ENCODE measurements at regions not wholly inside any gene's neighbourhood (a gene's known extent, or its start where the extent isn't known, plus 50 kb on each side); places are given as distances from the start of the nearest gene placed in this dataset.

DNA sequence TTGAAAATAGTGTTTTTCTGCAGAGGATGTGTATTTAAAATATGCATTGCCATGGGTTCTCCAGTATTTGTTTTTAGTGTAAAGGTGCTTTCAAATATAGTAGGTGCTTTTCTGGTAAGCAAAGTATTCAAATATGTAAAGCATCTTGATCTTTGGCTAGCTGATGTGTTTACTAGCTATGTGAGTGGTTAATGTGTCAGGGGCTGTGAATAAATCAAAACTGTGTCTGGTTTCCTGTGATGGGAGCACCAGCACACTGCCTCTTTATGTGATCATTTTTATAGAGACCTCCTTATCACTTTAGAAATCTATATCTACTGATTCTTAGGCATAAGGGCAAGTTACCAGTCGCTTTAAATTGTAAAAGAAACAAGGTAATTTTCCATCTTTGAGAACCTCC lies 388.9 kb upstream of the MAN1A1 start:
- H2BK20ac ChIP-seq (ENCODE audit: low read length): no peak overlapping the region
- no peak overlapping the region for H2AFZ ChIP-seq (ENCODE audit: low read length)
- POLR2A ChIA-PET (ENCODE audit: partially characterized antibody): no interaction called here
- H4K91ac ChIP-seq (replicated peaks; ENCODE audit: insufficient read length, low read length): no peak overlapping the region
- no peak overlapping the region for H3K4me3 ChIP-seq (ENCODE audit: extremely low read depth in 1 of 4, insufficient read depth in 2 of 4, low read depth in 3 of 4, low read length in 4 of 4)
- H3K23ac ChIP-seq (ENCODE audit: insufficient read length): no peak overlapping the region
- H3K23me2 ChIP-seq (ENCODE audit: low read depth, low read length): no peaks in the 10 kb centered on the region
- TF ChIP-seq, protein P1, sequence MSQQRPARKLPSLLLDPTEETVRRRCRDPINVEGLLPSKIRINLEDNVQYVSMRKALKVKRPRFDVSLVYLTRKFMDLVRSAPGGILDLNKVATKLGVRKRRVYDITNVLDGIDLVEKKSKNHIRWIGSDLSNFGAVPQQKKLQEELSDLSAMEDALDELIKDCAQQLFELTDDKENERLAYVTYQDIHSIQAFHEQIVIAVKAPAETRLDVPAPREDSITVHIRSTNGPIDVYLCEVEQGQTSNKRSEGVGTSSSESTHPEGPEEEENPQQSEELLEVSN (IDR thresholded peaks at IDR 0.05): no peak
- TF ChIP-seq BACH1 (IDR thresholded peaks at IDR 0.05; ENCODE audit: low read length) (no peak), CHD1 (IDR thresholded peaks at IDR 0.05; ENCODE audit: low read depth, low read length) (no peak), TCF12 (IDR thresholded peaks at IDR 0.05; ENCODE audit: low read depth, low read length) (no peak), SP4 (IDR thresholded peaks at IDR 0.05; ENCODE audit: low read length) (no peak), ZNF274 (IDR thresholded peaks at IDR 0.05; ENCODE audit: borderline replicate concordance, extremely low read depth, low read length) (no peak), SIN3A (conservative IDR thresholded peaks at IDR 0.05 in 1 of 2, IDR thresholded peaks at IDR 0.05 in 1 of 2; ENCODE audit: low read depth in 1 of 2, low read length in 2 of 2) (no peak), SUZ12 (IDR thresholded peaks at IDR 0.05; ENCODE audit: low read length) (no peak), JUND (IDR thresholded peaks at IDR 0.05; ENCODE audit: low read length) (no peak), MAFK (IDR thresholded peaks at IDR 0.05; ENCODE audit: low read depth, low read length) (no peak), FOSL1 (IDR thresholded peaks at IDR 0.05; ENCODE audit: insufficient read depth, low read depth, low read length) (no peak), HDAC2 (IDR thresholded peaks at IDR 0.05; ENCODE audit: borderline replicate concordance in 1 of 2, low read depth in 2 of 2, low read length in 2 of 2) (no peak), SRF (IDR thresholded peaks at IDR 0.05; ENCODE audit: low read depth, low read length) (no peak)
- no peak overlapping the region for H2BK12ac ChIP-seq (ENCODE audit: low read depth, low read length)
- FAIRE-seq (no peak), DNase-seq (ENCODE audit: low read depth in 1 of 2, low spot score in 2 of 2) (no peak)
- H3K27ac ChIP-seq (ENCODE audit: low read depth, low read length): no peak overlapping the region
- no peak overlapping the region for H3K18ac ChIP-seq (ENCODE audit: extremely low read depth, low read length)
- H3K79me1 ChIP-seq (ENCODE audit: low read depth, low read length): no peaks in the 10 kb centered on the region
- H4K8ac ChIP-seq (ENCODE audit: extremely low read depth, insufficient read depth, low read length): no peak overlapping the region
- H3K36me3 ChIP-seq (ENCODE audit: control insufficient read depth in 2 of 4, insufficient read depth in 4 of 4, low read length in 3 of 4): no peaks in the 10 kb centered on the region
- H3K4me1 ChIP-seq (replicated peaks in 1 of 4; ENCODE audit: control insufficient read depth in 3 of 4, insufficient read depth in 4 of 4, low read length in 3 of 4): no peaks in the 10 kb centered on the region
- no peak overlapping the region for H3K14ac ChIP-seq (ENCODE audit: insufficient read length)
- no peaks in the 10 kb centered on the region for H3K9me3 ChIP-seq (ENCODE audit: insufficient read depth in 2 of 2, low read depth in 1 of 2, low read length in 1 of 2)
- no peak overlapping the region for H3K4me2 ChIP-seq (ENCODE audit: insufficient read depth in 1 of 2, low read depth in 2 of 2, low read length in 2 of 2)
- no peaks in the 10 kb centered on the region for H3K27me3 ChIP-seq (replicated peaks in 1 of 4; ENCODE audit: control insufficient read depth in 3 of 4, extremely low read depth in 1 of 4, insufficient read depth in 3 of 4, low read length in 3 of 4)
- no peak overlapping the region for H3K4ac ChIP-seq (replicated peaks; ENCODE audit: insufficient read length, low read depth, low read length)
- H3K56ac ChIP-seq (replicated peaks; ENCODE audit: insufficient read length, low read depth, low read length): no peak overlapping the region
- H4K20me1 ChIP-seq (replicated peaks in 1 of 2; ENCODE audit: control insufficient read depth in 1 of 2, insufficient read depth in 2 of 2, low read length in 2 of 2): no peaks in the 10 kb centered on the region
- H3K79me2 ChIP-seq (ENCODE audit: control insufficient read depth in 1 of 2, insufficient read depth in 2 of 2, low read length in 2 of 2): no peaks in the 10 kb centered on the region
- CTCF ChIA-PET (ENCODE audit: partially characterized antibody): interaction anchor here (0.6 to 2.3 kb wide), 5 partner anchors 10 to 589 kb away, joined by 3 to 11 read pairs (median 4); no protein-coding TSS in a partner anchor
- no peak overlapping the region for H4K5ac ChIP-seq (ENCODE audit: insufficient read length, low read depth, low read length)
- no peak overlapping the region for H2BK5ac ChIP-seq (ENCODE audit: low read depth, low read length)
- no peak overlapping the region for H2BK15ac ChIP-seq (ENCODE audit: low read length)
- H2AK5ac ChIP-seq (ENCODE audit: low read depth, low read length): no peak overlapping the region
- H3K9ac ChIP-seq (replicated peaks in 1 of 4; ENCODE audit: extremely low read depth in 1 of 4, low read depth in 3 of 4, low read length in 3 of 4): no peak overlapping the region
- no peak overlapping the region for H2BK120ac ChIP-seq (replicated peaks; ENCODE audit: low read depth, low read length)
- 82% methylated on average over 1 of the region's 1 CpG; no CpG with 5 or more reads in 1 of the 2 experiments for WGBS, 2 experiments (ENCODE audit: extremely low coverage in 1 of 2, insufficient coverage in 1 of 2, insufficient read length in 1 of 2, insufficient replicate concordance in 2 of 2, low coverage in 1 of 2, low lambda C conversion rate in 2 of 2, missing lambda C conversion rate in 1 of 2)
